ENCODE measurements at regions not wholly inside any gene's neighbourhood (a gene's known extent, or its start where the extent isn't known, plus 50 kb on each side); places are given as distances from the start of the nearest gene placed in this dataset.

GRCh38 chr12:71032933-71033332 is 112.4 kb upstream of the PTPRR start:
- TF ChIP-seq CTCF (conservative IDR thresholded peaks at IDR 0.05; ENCODE audit: control insufficient read depth, insufficient read depth, low read depth, low read length), result no peak
- H3K4me3 ChIP-seq (ENCODE audit: control insufficient read depth, low read depth, low read length), result no peak overlapping the region
- no peak for DNase-seq (ENCODE audit: low read depth)

GRCh38 chr12:71029302-71029701 is 108.8 kb upstream of the PTPRR start:
- H3K4me3 ChIP-seq (ENCODE audit: control insufficient read depth, low read depth, low read length), result no peak overlapping the region
- DNase-seq (ENCODE audit: low read depth), result no peak
- no peak for TF ChIP-seq CTCF (conservative IDR thresholded peaks at IDR 0.05; ENCODE audit: control insufficient read depth, insufficient read depth, low read depth, low read length)

GRCh38 chr12:71027856-71028255 is 107.3 kb upstream of the PTPRR start:
- no peak for DNase-seq (ENCODE audit: low read depth)
- no peak overlapping the region for H3K4me3 ChIP-seq (ENCODE audit: control insufficient read depth, low read depth, low read length)
- TF ChIP-seq CTCF (conservative IDR thresholded peaks at IDR 0.05; ENCODE audit: control insufficient read depth, insufficient read depth, low read depth, low read length), result no peak

GRCh38 chr12:71024827-71025226 is 104.3 kb upstream of the PTPRR start:
- no peak for TF ChIP-seq CTCF (conservative IDR thresholded peaks at IDR 0.05; ENCODE audit: control insufficient read depth, insufficient read depth, low read depth, low read length)
- no peak for DNase-seq (ENCODE audit: low read depth)
- H3K4me3 ChIP-seq (ENCODE audit: control insufficient read depth, low read depth, low read length), result no peak overlapping the region

GRCh38 chr12:71024281-71024680 is 103.7 kb upstream of the PTPRR start:
- TF ChIP-seq CTCF (conservative IDR thresholded peaks at IDR 0.05; ENCODE audit: control insufficient read depth, insufficient read depth, low read depth, low read length), result no peak
- H3K4me3 ChIP-seq (ENCODE audit: control insufficient read depth, low read depth, low read length), result no peak overlapping the region
- DNase-seq (ENCODE audit: low read depth), result no peak

- no peak overlapping the region for H3K4me3 ChIP-seq (ENCODE audit: control insufficient read depth, low read depth, low read length)
- TF ChIP-seq CTCF (conservative IDR thresholded peaks at IDR 0.05; ENCODE audit: control insufficient read depth, insufficient read depth, low read depth, low read length), result no peak
- no peak for DNase-seq (ENCODE audit: low read depth)
These were observed 101.0 kb upstream of the PTPRR start for GRCh38 chr12:71021491-71021890.

GRCh38 chr12:71019282-71019831 is 98.8 kb upstream of the PTPRR start:
- no peak for TF ChIP-seq CTCF (conservative IDR thresholded peaks at IDR 0.05; ENCODE audit: control insufficient read depth, insufficient read depth, low read depth, low read length)
- no peak overlapping the region for H3K4me3 ChIP-seq (ENCODE audit: control insufficient read depth, low read depth, low read length)
- no peak for DNase-seq (ENCODE audit: low read depth)
